HPDE6-E6E7 (cell line): ENCODE measurements at regions not wholly inside any gene's neighbourhood (a gene's known extent, or its start where the extent isn't known, plus 50 kb on each side); places are given as distances from the start of the nearest gene placed in this dataset.

ENCODE experiments used
- DNase-seq: peaks from one replicate; pipeline ENCODE4 v3.0.0; 2011; ENCODE audit warnings: missing footprints; ENCODE audit errors: extremely low spot score

DNA sequence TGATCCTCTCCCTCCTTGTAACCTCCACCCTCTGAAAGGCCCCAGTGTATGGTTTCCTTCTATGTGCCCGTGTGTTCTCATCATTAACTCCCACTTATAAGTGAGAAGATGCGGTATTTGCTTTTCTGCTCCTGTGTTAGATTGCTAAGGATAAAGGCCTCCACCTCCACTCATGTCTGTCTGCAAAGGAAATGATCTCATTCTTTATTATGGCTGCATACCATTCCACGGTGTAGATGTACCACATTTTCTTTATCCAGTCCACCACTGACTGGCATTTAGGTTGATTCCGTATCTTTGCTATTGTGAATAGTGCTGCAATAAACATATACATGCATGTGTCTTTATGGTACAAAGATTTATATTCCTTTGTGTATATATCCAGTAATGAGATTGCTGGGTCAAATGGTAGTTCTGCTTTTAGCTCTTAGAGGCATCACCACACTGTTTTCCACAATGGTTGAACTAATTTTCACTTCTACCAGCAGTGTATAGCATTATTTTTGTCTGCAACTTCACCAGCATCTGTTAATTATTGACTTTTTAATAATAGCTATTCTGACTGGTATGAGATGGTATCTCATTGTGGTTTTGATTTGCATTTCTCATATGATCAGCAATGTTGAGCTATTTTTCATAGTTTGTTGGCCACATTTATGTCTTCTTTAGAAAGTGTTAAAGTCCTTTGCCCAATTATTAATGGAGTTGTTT is 1030.9 kb downstream of the FSTL5 start:
- no peak for DNase-seq

DNA sequence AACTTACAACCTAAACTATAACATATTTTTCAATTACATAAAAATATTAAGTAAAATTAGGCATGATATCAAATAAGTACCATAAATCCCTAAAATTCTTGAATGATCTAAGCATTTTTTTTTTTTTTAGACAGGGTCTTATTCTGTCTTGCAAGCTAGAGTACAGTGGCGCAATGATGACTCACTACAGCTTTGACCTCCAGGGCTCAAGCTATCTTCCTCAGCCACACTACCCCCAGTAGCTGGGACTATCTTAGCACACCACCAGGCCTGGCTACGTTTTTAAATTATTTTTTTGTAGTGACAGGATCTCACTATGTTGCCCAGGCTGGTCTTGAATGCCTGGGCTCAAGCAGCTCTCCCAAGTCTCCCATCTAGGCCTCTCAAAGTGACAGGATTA is 1042.3 kb downstream of the FSTL5 start:
- no peak for DNase-seq

DNA sequence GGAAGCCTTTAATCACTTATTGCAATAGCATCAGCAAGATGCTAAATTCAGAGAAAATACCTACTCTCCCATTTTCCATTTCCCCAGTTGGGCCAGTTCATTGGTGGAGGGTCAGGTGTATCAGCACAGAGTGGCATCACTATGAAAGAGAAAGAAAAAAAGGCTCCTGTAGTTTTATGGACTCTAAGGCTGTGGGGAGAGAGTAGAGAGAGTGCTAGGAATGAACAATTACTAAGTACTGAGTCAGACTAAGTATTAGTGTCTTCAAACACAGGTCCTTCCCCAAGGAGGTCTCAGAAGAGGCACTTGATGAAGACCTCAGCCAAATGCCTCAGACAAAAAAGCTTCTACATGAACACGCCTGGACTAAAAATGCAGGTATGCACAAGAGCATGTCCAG is 1061.9 kb downstream of the FSTL5 start:
- DNase-seq = no peak

DNA sequence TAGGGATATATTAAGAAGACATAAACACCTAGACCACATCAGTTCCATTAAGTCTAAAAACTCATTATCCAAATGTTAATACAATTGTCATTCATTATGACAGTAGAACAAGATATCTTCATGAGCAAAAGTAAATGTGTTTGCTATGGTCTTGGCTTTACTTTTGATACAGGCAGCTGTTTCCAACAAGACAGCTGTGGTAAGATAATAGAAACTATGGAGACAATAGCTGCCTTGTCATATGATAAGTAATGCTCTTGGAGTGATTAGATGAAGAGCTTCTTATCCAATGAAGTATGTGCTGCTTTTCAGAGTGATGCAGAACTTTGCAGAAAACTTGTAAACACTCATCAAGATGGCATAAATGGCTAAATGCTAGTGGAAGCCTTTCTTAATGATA is 1066.0 kb downstream of the FSTL5 start:
- DNase-seq = no peak

DNA sequence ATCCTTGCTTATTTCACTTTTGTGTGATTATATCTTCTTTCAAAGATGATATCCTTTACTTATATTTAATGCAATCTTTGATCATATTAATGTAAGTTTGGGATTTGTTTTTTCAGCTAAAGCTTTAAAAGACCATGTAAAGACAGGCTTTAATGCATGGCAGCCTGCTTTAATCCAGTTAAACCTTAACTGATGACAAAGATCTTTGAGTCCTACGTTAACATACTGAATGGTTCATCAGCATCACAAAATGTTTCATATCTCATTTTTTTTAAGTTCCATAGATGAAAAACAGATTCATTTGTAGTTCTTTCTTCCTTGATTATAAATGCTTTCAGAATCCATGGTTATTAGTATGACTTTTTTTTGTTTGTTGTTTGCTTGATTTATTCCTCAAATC is 1102.8 kb downstream of the FSTL5 start:
- no peak for DNase-seq
